Prostate gland (tissue), 2 donors: ENCODE measurements at regions not wholly inside any gene's neighbourhood (a gene's known extent, or its start where the extent isn't known, plus 50 kb on each side); places are given as distances from the start of the nearest gene placed in this dataset.

ENCODE experiments used
- DNase-seq: peaks from one replicate; pipeline ENCODE4 v3.0.0-alpha.2; 2019; ENCODE audit warnings: low spot score
- H3K27ac ChIP-seq, 2 donors: fragments of 200-600 bp; sonication (generic); 2 replicates each; pipeline ENCODE4 v1.5.1; 2017 to 2019
- H3K27me3 ChIP-seq: fragments of 200-600 bp; sonication (generic); replicated peaks from 2 replicates; pipeline ENCODE4 v1.5.1; 2019; ENCODE audit not compliant: insufficient read depth
- H3K36me3 ChIP-seq, 2 donors: fragments of 200-600 bp; sonication (generic); 1 replicate in 1 of 2; 2 replicates in 1 of 2; pipeline versions ENCODE4 v1.5.1 to v1.8.1; 2017 to 2019
- H3K4me1 ChIP-seq: fragments of 200-600 bp; sonication (generic); replicated peaks from 2 replicates; pipeline ENCODE4 v1.5.1; 2019
- H3K4me3 ChIP-seq, 2 donors: fragments of 200-600 bp; sonication (generic); 2 replicates each; pipeline ENCODE4 v1.5.1; 2017 to 2019
- H3K9me3 ChIP-seq: fragments of 200-600 bp; sonication (generic); 2 replicates; pipeline ENCODE4 v1.5.1; 2017
- CTCF ChIP-seq, 4 experiments: fragments of 200-600 bp in 2 of 4; fragments of 450-650 bp in 2 of 4; sonication (generic) in 2 of 4; IDR thresholded peaks; 1 replicate in 3 of 4; 2 replicates in 1 of 4; pipeline ENCODE4 v1.5.1; 2016 to 2019; ENCODE audit warnings: antibody characterized with exemption in 4 of 4, mild to moderate bottlenecking in 2 of 4, moderate library complexity in 2 of 4
- POLR2A ChIP-seq: fragments of 450-650 bp; IDR thresholded peaks from one replicate; pipeline ENCODE4 v1.6.1; 2016; ENCODE audit warnings: antibody characterized with exemption, mild to moderate bottlenecking
- POLR2AphosphoS5 ChIP-seq: sonication (generic); formaldehyde crosslinking; IDR thresholded peaks from one replicate; pipeline ENCODE4 v1.6.1; 2017; ENCODE audit warnings: antibody characterized with exemption
- WGBS: methylation state at CpG from one replicate; pipeline ENCODE4 v1.1.5; 2018; 5-methylcytosine and 5-hydroxymethylcytosine counted together
- intact Hi-C: fragments of 100-400 bp; cut with DNase I; formaldehyde crosslinking; loops from one replicate; pipeline ENCODE4 v1.14.2; 2022

- TF ChIP-seq POLR2A (no peak), CTCF (IDR thresholded peaks at IDR 0.05) (no peak), POLR2AphosphoS5 (no peak)
- no peak overlapping the region for H3K4me3 ChIP-seq
- H3K36me3 ChIP-seq, result no peaks in the 10 kb centered on the region
- intact Hi-C loops, result no loop called here
- DNase-seq, result no peak
- H3K4me1 ChIP-seq, result no peaks in the 10 kb centered on the region
- no peaks in the 10 kb centered on the region for H3K9me3 ChIP-seq
- H3K27ac ChIP-seq, result no peak overlapping the region
- H3K27me3 ChIP-seq, result no peaks in the 10 kb centered on the region
Measured at GRCh38 chr6:126446248-126446647, 106.3 kb downstream of the CENPW start.

GRCh38 chr6:126447367-126447766 lies 107.5 kb downstream of the CENPW start:
- no peak for DNase-seq
- H3K9me3 ChIP-seq, result no peaks in the 10 kb centered on the region
- TF ChIP-seq POLR2A, result no peak
- TF ChIP-seq CTCF (IDR thresholded peaks at IDR 0.05), result no peak
- no peak for TF ChIP-seq POLR2AphosphoS5

GRCh38 chr6:126461045-126461444 lies 121.1 kb downstream of the CENPW start:
- no peaks in the 10 kb centered on the region for H3K9me3 ChIP-seq
- intact Hi-C loops, result no loop called here
- H3K27me3 ChIP-seq, result no peaks in the 10 kb centered on the region
- no peaks in the 10 kb centered on the region for H3K4me1 ChIP-seq
- H3K4me3 ChIP-seq, result no peak overlapping the region
- no peaks in the 10 kb centered on the region for H3K36me3 ChIP-seq
- DNase-seq, result no peak
- TF ChIP-seq POLR2AphosphoS5, result no peak
- TF ChIP-seq CTCF (IDR thresholded peaks at IDR 0.05), result no peak
- TF ChIP-seq POLR2A, result no peak
- H3K27ac ChIP-seq, result no peak overlapping the region
- WGBS, result 81% methylated on average over 6 of the region's 6 CpGs

More at GRCh38 chr6:126447367-126447766, 107.5 kb downstream of the CENPW start:
- no peaks in the 10 kb centered on the region for H3K4me1 ChIP-seq
- intact Hi-C loops, result no loop called here
- H3K27ac ChIP-seq, result no peak overlapping the region
- H3K27me3 ChIP-seq, result no peaks in the 10 kb centered on the region
- H3K36me3 ChIP-seq, result no peaks in the 10 kb centered on the region
- H3K4me3 ChIP-seq, result no peak overlapping the region

GRCh38 chr6:126464245-126464644 lies 124.3 kb downstream of the CENPW start:
- Histone ChIP-seq H3K9me3 (no peaks in the 10 kb centered on the region), H3K36me3 (no peaks in the 10 kb centered on the region), H3K4me3 (no peak overlapping the region), H3K27me3 (no peaks in the 10 kb centered on the region), H3K4me1 (no peaks in the 10 kb centered on the region), H3K27ac (no peak overlapping the region)
- TF ChIP-seq POLR2AphosphoS5 (no peak), CTCF (IDR thresholded peaks at IDR 0.05) (no peak), POLR2A (no peak)
- DNase-seq, result no peak
- WGBS, result 80% methylated on average over 1 of the region's 1 CpG
- intact Hi-C loops, result no loop called here

- Histone ChIP-seq H3K36me3 (no peaks in the 10 kb centered on the region), H3K4me1 (no peaks in the 10 kb centered on the region), H3K27me3 (no peaks in the 10 kb centered on the region), H3K27ac (no peak overlapping the region), H3K9me3 (no peaks in the 10 kb centered on the region), H3K4me3 (no peak overlapping the region)
- TF ChIP-seq POLR2A (no peak), POLR2AphosphoS5 (no peak), CTCF (IDR thresholded peaks at IDR 0.05) (no peak)
- intact Hi-C loops, result no loop called here
- no peak for DNase-seq
Measured at GRCh38 chr6:126475449-126475848, 135.5 kb downstream of the CENPW start.
